PC-9 (cell line): ENCODE measurements at regions not wholly inside any gene's neighbourhood (a gene's known extent, or its start where the extent isn't known, plus 50 kb on each side); places are given as distances from the start of the nearest gene placed in this dataset.

Source experiments
- CTCF ChIP-seq: fragments of 200-600 bp; sonication (generic); conservative IDR thresholded peaks from 2 replicates; pipeline ENCODE4 v1.6.1; 2017; ENCODE audit warnings: mixed run types, antibody characterized with exemption, mild to moderate bottlenecking, moderate library complexity
- EZH2 ChIP-seq: fragments of 200-600 bp; sonication (generic); IDR thresholded peaks from 2 replicates; pipeline ENCODE4 v1.8.0; 2017; ENCODE audit warnings: antibody characterized with exemption, low read depth

GRCh38 chr5:15085671-15086070 is 214.1 kb upstream of the ANKH start:
- TF ChIP-seq EZH2 (no peak), CTCF (no peak)
